ENCODE measurements at regions not wholly inside any gene's neighbourhood (a gene's known extent, or its start where the extent isn't known, plus 50 kb on each side); places are given as distances from the start of the nearest gene placed in this dataset.

GRCh38 chr18:30870466-30870865, 172.1 kb downstream of the DSC3 start:
- ChIA-PET CTCF (no interaction called here), POLR2A (no interaction called here)
- 11% methylated on average over 2 of the region's 2 CpGs for WGBS (ENCODE audit: missing lambda C conversion rate)

GRCh38 chr18:30862900-30863299, 179.6 kb downstream of the DSC3 start:
- WGBS (ENCODE audit: missing lambda C conversion rate), result 29% methylated on average over 6 of the region's 6 CpGs
- no peaks in the 10 kb centered on the region for H3K4me1 ChIP-seq
- DNase-seq (ENCODE audit: low read depth in 1 of 2, low spot score in 1 of 2) (no peak), FAIRE-seq (no peak), ATAC-seq (no peak)
- no peak overlapping the region for H3K4me3 ChIP-seq
- no peaks in the 10 kb centered on the region for H3K9me3 ChIP-seq
- ChIA-PET CTCF (no interaction called here), POLR2A (no interaction called here)
- H3K4me2 ChIP-seq, result no peak overlapping the region
- no peak overlapping the region for H3K27ac ChIP-seq
- no peak for TF ChIP-seq HES2 (IDR thresholded peaks at IDR 0.05)
- TF ChIP-seq ZSCAN20 (CRISPR knock-in tag; IDR thresholded peaks at IDR 0.05), result no peak
- no peak for TF ChIP-seq EP300 (IDR thresholded peaks at IDR 0.05)
- TF ChIP-seq E2F6 (IDR thresholded peaks at IDR 0.05; ENCODE audit: borderline replicate concordance, low read depth), result no peak
- no peak for TF ChIP-seq NFE2L2 (conservative IDR thresholded peaks at IDR 0.05; ENCODE audit: low read length)
- TF ChIP-seq MYC (IDR thresholded peaks at IDR 0.05; ENCODE audit: borderline replicate concordance, low read length), result no peak
- TF ChIP-seq MAFK (IDR thresholded peaks at IDR 0.05; ENCODE audit: partially characterized antibody), result no peak
- TF ChIP-seq RNF2 (IDR thresholded peaks at IDR 0.05; ENCODE audit: borderline replicate concordance, low read depth), result no peak
- no peak for TF ChIP-seq HDAC2 (IDR thresholded peaks at IDR 0.05)
- TF ChIP-seq PBX3 (IDR thresholded peaks at IDR 0.05), result no peak
- TF ChIP-seq NR3C1 (IDR thresholded peaks at IDR 0.05), result no peak

More at GRCh38 chr18:30870466-30870865, 172.1 kb downstream of the DSC3 start:
- Histone ChIP-seq H3K9me3 (no peaks in the 10 kb centered on the region), H3K4me1 (no peaks in the 10 kb centered on the region), H3K4me3 (no peak overlapping the region), H3K4me2 (no peak overlapping the region), H3K27ac (no peak overlapping the region)
- DNase-seq (ENCODE audit: low read depth in 1 of 2, low spot score in 1 of 2), result no peak
- ATAC-seq, result no peak
- FAIRE-seq, result no peak
- TF ChIP-seq PHF8 (IDR thresholded peaks at IDR 0.05; ENCODE audit: borderline replicate concordance, low read depth) (no peak), CTCF (IDR thresholded peaks at IDR 0.05) (no peak), ZNF302 (CRISPR knock-in tag; IDR thresholded peaks at IDR 0.05) (no peak), ATOH8 (CRISPR knock-in tag; IDR thresholded peaks at IDR 0.05; ENCODE audit: low read depth) (no peak), USF2 (IDR thresholded peaks at IDR 0.05) (no peak), EHF (CRISPR knock-in tag; IDR thresholded peaks at IDR 0.05) (no peak), REST (IDR thresholded peaks at IDR 0.05) (no peak), POLR2AphosphoS2 (conservative IDR thresholded peaks at IDR 0.05; ENCODE audit: low read length) (no peak), HOXB13 (CRISPR knock-in tag; IDR thresholded peaks at IDR 0.05; ENCODE audit: low read depth) (no peak), GATA3 (IDR thresholded peaks at IDR 0.05; ENCODE audit: borderline replicate concordance) (no peak), RCOR1 (IDR thresholded peaks at IDR 0.05; ENCODE audit: low read depth, low read length) (no peak), TFCP2L1 (CRISPR knock-in tag; IDR thresholded peaks at IDR 0.05) (no peak), NR3C1 (IDR thresholded peaks at IDR 0.05) (no peak)
